GM12872 (cell line): ENCODE measurements at regions not wholly inside any gene's neighbourhood (a gene's known extent, or its start where the extent isn't known, plus 50 kb on each side); places are given as distances from the start of the nearest gene placed in this dataset.

Experiments
- TF ChIP-seq, protein P1 (sequence below): IDR thresholded peaks from 3 replicates; pipeline ENCODE4 v1.5.1; 2011; ENCODE audit warnings: low read depth, mild to moderate bottlenecking, low read length, moderate library complexity; ENCODE audit not compliant: insufficient read depth

- TF ChIP-seq, protein P1, sequence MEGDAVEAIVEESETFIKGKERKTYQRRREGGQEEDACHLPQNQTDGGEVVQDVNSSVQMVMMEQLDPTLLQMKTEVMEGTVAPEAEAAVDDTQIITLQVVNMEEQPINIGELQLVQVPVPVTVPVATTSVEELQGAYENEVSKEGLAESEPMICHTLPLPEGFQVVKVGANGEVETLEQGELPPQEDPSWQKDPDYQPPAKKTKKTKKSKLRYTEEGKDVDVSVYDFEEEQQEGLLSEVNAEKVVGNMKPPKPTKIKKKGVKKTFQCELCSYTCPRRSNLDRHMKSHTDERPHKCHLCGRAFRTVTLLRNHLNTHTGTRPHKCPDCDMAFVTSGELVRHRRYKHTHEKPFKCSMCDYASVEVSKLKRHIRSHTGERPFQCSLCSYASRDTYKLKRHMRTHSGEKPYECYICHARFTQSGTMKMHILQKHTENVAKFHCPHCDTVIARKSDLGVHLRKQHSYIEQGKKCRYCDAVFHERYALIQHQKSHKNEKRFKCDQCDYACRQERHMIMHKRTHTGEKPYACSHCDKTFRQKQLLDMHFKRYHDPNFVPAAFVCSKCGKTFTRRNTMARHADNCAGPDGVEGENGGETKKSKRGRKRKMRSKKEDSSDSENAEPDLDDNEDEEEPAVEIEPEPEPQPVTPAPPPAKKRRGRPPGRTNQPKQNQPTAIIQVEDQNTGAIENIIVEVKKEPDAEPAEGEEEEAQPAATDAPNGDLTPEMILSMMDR, result no peak
Observed at GRCh38 chr20:24163506-24163905, 174.9 kb upstream of the GGTLC1 start.

GRCh38 chr20:24160563-24161281, 172.1 kb upstream of the GGTLC1 start:
- TF ChIP-seq, protein P1, result peak; percentile 80

GRCh38 chr20:24158281-24158680, 169.7 kb upstream of the GGTLC1 start:
- TF ChIP-seq, protein P1, result no peak

DNA sequence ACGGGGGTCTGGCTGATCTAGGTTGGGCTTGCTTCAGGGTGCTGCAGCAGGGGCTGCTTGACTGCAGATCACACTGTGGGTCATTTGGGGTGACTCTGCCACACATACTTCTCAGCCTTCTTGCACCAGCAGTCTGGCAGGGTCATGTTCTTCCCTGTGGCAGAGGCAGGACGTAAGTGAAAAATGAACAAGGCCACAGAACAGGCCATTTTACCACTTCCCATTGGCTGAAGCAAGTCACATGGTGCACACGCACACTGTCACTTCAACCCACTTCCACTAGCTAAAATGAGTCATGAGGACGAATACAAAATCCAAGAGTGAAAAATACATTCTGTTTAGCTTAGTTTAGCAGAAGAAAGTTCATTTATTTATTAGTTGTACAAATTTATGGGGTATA, 168.6 kb upstream of the GGTLC1 start:
- TF ChIP-seq, protein P1, result no peak

DNA sequence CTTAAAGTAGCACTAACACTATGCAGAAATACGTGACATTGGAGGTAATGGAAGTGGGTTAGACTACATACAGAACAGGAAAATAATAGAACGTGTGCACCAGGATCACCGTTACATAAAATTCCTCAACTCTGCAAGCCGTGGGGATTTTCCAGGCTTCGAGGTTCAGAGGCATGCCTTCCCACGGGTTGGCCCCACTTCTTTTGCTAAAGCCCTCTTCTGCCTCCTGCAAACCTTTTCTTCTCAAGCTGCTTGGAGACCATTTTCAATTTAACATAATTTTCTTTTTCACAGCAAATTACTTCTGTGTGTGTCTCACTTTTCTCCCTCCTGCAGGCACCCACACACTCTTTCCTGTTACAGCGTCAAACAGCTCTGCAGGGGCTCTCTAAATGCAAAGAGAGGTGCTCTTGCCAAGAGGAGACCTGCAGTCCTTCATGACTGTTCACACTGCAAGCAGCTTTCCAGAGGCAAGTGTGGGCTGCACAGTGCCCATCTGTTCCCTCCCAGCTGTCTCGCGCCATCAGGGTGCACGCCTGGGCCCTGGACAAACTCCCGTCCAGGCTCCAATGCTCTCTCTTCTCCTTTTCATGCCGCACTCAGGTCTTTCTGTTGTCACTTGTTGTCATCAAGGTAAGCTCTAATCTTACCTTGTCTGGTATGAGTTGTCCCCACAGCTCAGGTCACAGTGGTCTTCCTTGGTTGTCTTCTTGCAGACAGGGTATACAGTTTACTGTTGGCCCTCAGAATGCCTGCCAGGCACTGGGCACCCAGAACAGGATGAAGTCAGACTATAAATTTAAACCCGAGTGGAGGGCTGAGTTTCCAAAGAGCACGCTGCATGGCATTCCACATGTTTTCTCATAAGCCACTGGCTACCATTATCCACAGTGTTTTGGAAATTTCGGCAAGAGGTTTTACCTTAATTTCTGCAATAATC, 164.8 kb upstream of the GGTLC1 start:
- TF ChIP-seq, protein P1, result no peak

DNA sequence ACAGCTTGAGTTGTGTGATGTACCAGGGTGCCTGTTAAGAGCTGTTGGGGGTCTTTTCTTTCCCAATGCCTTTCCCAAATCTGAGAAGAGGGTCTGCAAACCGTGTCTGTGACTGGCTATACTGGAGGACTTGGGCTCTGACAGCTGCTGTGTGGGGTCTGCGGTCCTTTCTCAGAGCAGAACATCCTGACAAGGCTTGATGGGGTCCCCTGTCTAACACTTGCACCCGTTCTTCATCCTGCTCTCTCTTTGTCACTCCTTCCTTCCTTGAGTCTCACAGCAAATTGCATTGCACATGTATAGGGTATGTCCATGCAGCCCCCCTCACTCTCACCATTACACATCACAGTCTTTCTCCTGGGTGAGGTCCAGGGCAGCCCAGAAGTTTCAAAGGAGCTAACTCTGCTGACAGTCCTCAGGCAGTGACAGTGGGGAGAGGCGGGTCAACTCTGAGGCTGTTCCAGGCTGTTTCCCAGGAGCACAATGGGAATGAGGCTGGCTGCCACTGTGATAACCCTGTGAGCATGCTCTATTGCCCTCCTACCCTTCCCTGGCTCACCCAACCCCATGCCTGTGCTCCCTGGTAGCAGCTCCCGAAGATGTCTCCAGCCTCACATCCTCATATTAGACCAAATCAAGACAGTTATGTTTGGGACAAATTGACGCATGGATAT, 163.2 kb upstream of the GGTLC1 start:
- TF ChIP-seq, protein P1, result no peak

GRCh38 chr20:24150406-24150805, 161.8 kb upstream of the GGTLC1 start:
- TF ChIP-seq, protein P1, result no peak
